ENCODE measurements at regions not wholly inside any gene's neighbourhood (a gene's known extent, or its start where the extent isn't known, plus 50 kb on each side); places are given as distances from the start of the nearest gene placed in this dataset.

GRCh38 chr9:89911721-89912604 lies 307.2 kb downstream of the GADD45G start:
- Histone ChIP-seq H3K4me1 (ENCODE audit: low read length) (no peaks in the 10 kb centered on the region), H3K36me3 (replicated peaks; ENCODE audit: insufficient read depth, low read length) (no peaks in the 10 kb centered on the region), H2AFZ (ENCODE audit: low read length) (no peak overlapping the region), H3K9ac (ENCODE audit: low read length) (no peak overlapping the region), H4K20me1 (ENCODE audit: insufficient read depth, low read length) (no peaks in the 10 kb centered on the region), H3K27me3 (replicated peaks; ENCODE audit: insufficient read depth, low read length) (no peaks in the 10 kb centered on the region), H3K9me3 (replicated peaks; ENCODE audit: insufficient read depth, low read length) (no peaks in the 10 kb centered on the region), H3K9me2 (replicated peaks; ENCODE audit: insufficient read depth, low read length) (no peaks in the 10 kb centered on the region), H3K79me2 (ENCODE audit: low read length) (no peaks in the 10 kb centered on the region), H3K4me2 (ENCODE audit: low read depth, low read length) (no peak overlapping the region), H3K27ac (ENCODE audit: low read length) (no peak overlapping the region), H3F3A (ENCODE audit: insufficient read depth, low read length) (no peaks in the 10 kb centered on the region), H3K4me3 (ENCODE audit: low read length) (no peak overlapping the region)
- TF ChIP-seq CTCF (IDR thresholded peaks at IDR 0.05; ENCODE audit: low read length) (no peak), EZH2 (optimal IDR thresholded peaks at IDR 0.05; ENCODE audit: low read depth, low read length) (no peak), EZH2phosphoT487 (IDR thresholded peaks at IDR 0.05; ENCODE audit: low read length) (no peak)
- DNase-seq = no peak

GRCh38 chr9:89912605-89912953 lies 307.8 kb downstream of the GADD45G start:
- H3K9me2 ChIP-seq (replicated peaks; ENCODE audit: insufficient read depth, low read length) = no peaks in the 10 kb centered on the region
- DNase-seq = no peak
- TF ChIP-seq EZH2phosphoT487 (IDR thresholded peaks at IDR 0.05; ENCODE audit: low read length) = no peak
- no peaks in the 10 kb centered on the region for H3K4me1 ChIP-seq (ENCODE audit: low read length)
- H3K27me3 ChIP-seq (replicated peaks; ENCODE audit: insufficient read depth, low read length) = no peaks in the 10 kb centered on the region
- no peak overlapping the region for H3K4me3 ChIP-seq (ENCODE audit: low read length)
- H3K9ac ChIP-seq (ENCODE audit: low read length) = no peak overlapping the region
- H3K79me2 ChIP-seq (ENCODE audit: low read length) = no peaks in the 10 kb centered on the region
- no peaks in the 10 kb centered on the region for H3K9me3 ChIP-seq (replicated peaks; ENCODE audit: insufficient read depth, low read length)
- no peak overlapping the region for H3K4me2 ChIP-seq (ENCODE audit: low read depth, low read length)
- no peaks in the 10 kb centered on the region for H3K36me3 ChIP-seq (replicated peaks; ENCODE audit: insufficient read depth, low read length)
- no peaks in the 10 kb centered on the region for H4K20me1 ChIP-seq (ENCODE audit: insufficient read depth, low read length)
- no peak overlapping the region for H2AFZ ChIP-seq (ENCODE audit: low read length)
- no peaks in the 10 kb centered on the region for H3F3A ChIP-seq (ENCODE audit: insufficient read depth, low read length)
- no peak overlapping the region for H3K27ac ChIP-seq (ENCODE audit: low read length)

GRCh38 chr9:89915187-89915586 lies 310.4 kb downstream of the GADD45G start:
- H3K9ac ChIP-seq (ENCODE audit: low read length) = no peak overlapping the region
- H3K4me3 ChIP-seq (ENCODE audit: low read length) = no peak overlapping the region
- H3K9me2 ChIP-seq (replicated peaks; ENCODE audit: insufficient read depth, low read length) = no peaks in the 10 kb centered on the region
- H4K20me1 ChIP-seq (ENCODE audit: insufficient read depth, low read length) = no peaks in the 10 kb centered on the region
- H3K79me2 ChIP-seq (ENCODE audit: low read length) = no peaks in the 10 kb centered on the region
- no peaks in the 10 kb centered on the region for H3F3A ChIP-seq (ENCODE audit: insufficient read depth, low read length)
- H2AFZ ChIP-seq (ENCODE audit: low read length) = no peak overlapping the region
- no peak for DNase-seq
- H3K36me3 ChIP-seq (replicated peaks; ENCODE audit: insufficient read depth, low read length) = no peaks in the 10 kb centered on the region
- no peaks in the 10 kb centered on the region for H3K4me1 ChIP-seq (ENCODE audit: low read length)
- no peak overlapping the region for H3K4me2 ChIP-seq (ENCODE audit: low read depth, low read length)
- H3K27me3 ChIP-seq (replicated peaks; ENCODE audit: insufficient read depth, low read length) = no peaks in the 10 kb centered on the region
- H3K9me3 ChIP-seq (replicated peaks; ENCODE audit: insufficient read depth, low read length) = no peaks in the 10 kb centered on the region
- TF ChIP-seq CTCF (IDR thresholded peaks at IDR 0.05; ENCODE audit: low read length) (no peak), EZH2 (optimal IDR thresholded peaks at IDR 0.05; ENCODE audit: low read depth, low read length) (no peak), EZH2phosphoT487 (IDR thresholded peaks at IDR 0.05; ENCODE audit: low read length) (no peak)
- H3K27ac ChIP-seq (ENCODE audit: low read length) = no peak overlapping the region

- H3K79me2 ChIP-seq (ENCODE audit: low read length) = no peaks in the 10 kb centered on the region
- no peak for DNase-seq
Measured at GRCh38 chr9:89916001-89916597, 311.3 kb downstream of the GADD45G start.

More at GRCh38 chr9:89916001-89916597, 311.3 kb downstream of the GADD45G start:
- H3K4me2 ChIP-seq (ENCODE audit: low read depth, low read length) = no peak overlapping the region
- no peaks in the 10 kb centered on the region for H3K36me3 ChIP-seq (replicated peaks; ENCODE audit: insufficient read depth, low read length)
- no peaks in the 10 kb centered on the region for H3K4me1 ChIP-seq (ENCODE audit: low read length)
- no peak overlapping the region for H3K9ac ChIP-seq (ENCODE audit: low read length)
- no peak overlapping the region for H3K4me3 ChIP-seq (ENCODE audit: low read length)
- TF ChIP-seq EZH2 (optimal IDR thresholded peaks at IDR 0.05; ENCODE audit: low read depth, low read length) = no peak
- no peak for TF ChIP-seq CTCF (IDR thresholded peaks at IDR 0.05; ENCODE audit: low read length)
- no peaks in the 10 kb centered on the region for H4K20me1 ChIP-seq (ENCODE audit: insufficient read depth, low read length)
- H3K9me2 ChIP-seq (replicated peaks; ENCODE audit: insufficient read depth, low read length) = no peaks in the 10 kb centered on the region
- H3K27ac ChIP-seq (ENCODE audit: low read length) = no peak overlapping the region
- no peaks in the 10 kb centered on the region for H3F3A ChIP-seq (ENCODE audit: insufficient read depth, low read length)
- no peaks in the 10 kb centered on the region for H3K27me3 ChIP-seq (replicated peaks; ENCODE audit: insufficient read depth, low read length)
- H3K9me3 ChIP-seq (replicated peaks; ENCODE audit: insufficient read depth, low read length) = no peaks in the 10 kb centered on the region
- no peak overlapping the region for H2AFZ ChIP-seq (ENCODE audit: low read length)
